GM12878 (cell line): ENCODE measurements at regions not wholly inside any gene's neighbourhood (a gene's known extent, or its start where the extent isn't known, plus 50 kb on each side); places are given as distances from the start of the nearest gene placed in this dataset.

Source experiments
- ATAC-seq: fragments of 200-7000 bp; cut with Tn5 transposase; 3 replicates; pipeline ENCODE4 v1.9.1; 2020; ENCODE audit warnings: mild to moderate bottlenecking, moderate library complexity
- BruUV-seq: library from RNA; stranded (reverse); fragments of 400-500 nt; replicated peaks from 2 replicates; lab custom pipeline; 2021; lab: Mats Ljungman, UMichigan
- CTCF ChIA-PET: fragments of 300-600 bp; sonication (Branson Sonifier 250); formaldehyde crosslinking; extraction: SDS; loops from one replicate; lab custom pipeline; 2021; ENCODE audit warnings: inconsistent platforms; lab: Yijun Ruan, JAX
- POLR2A ChIA-PET: fragments of 350-600 bp; formaldehyde crosslinking; extraction: SDS; loops from one replicate; lab custom pipeline; 2021; ENCODE audit warnings: inconsistent platforms; lab: Charles Lee
- RAD21 ChIA-PET: fragments of 300-600 bp; sonication (Branson Sonifier 250); formaldehyde crosslinking; loops from one replicate; lab custom pipeline; 2023; ENCODE audit warnings: antibody characterized with exemption; ENCODE audit not compliant: unreplicated experiment; lab: Charles Lee
- SMC1A ChIA-PET: fragments of 300-600 bp; sonication (Branson Sonifier 250); formaldehyde crosslinking; loops from one replicate; lab custom pipeline; 2023; ENCODE audit not compliant: unreplicated experiment, uncharacterized antibody; lab: Charles Lee
- DNase-seq: peaks from one replicate; pipeline ENCODE4 v3.0.0-alpha.2; 2011; ENCODE audit warnings: low read depth, low spot score
- FAIRE-seq: peaks from 3 replicates; lab custom pipeline; 2011; peaks lifted over from hg19 to GRCh38; lab: Jason Lieb, UNC
- H2AFZ ChIP-seq: 2 replicates; pipeline ENCODE4 v1.6.0; 2011; ENCODE audit warnings: low read depth, low read length, control low read depth; ENCODE audit not compliant: control insufficient read depth
- H3K27ac ChIP-seq: 2 replicates; pipeline ENCODE4 v1.5.1; 2011; ENCODE audit warnings: control low read depth; ENCODE audit not compliant: control insufficient read depth, insufficient read depth
- H3K27me3 ChIP-seq, 2 experiments: replicated peaks in 1 of 2; 2 replicates each; pipeline versions ENCODE4 v1.6.0 to v1.6.1; 2011; ENCODE audit warnings: low read length in 1 of 2; ENCODE audit not compliant: control insufficient read depth in 2 of 2, insufficient read depth in 2 of 2
- H3K36me3 ChIP-seq, 2 experiments: 2 replicates each; pipeline ENCODE4 v1.5.1; 2011; ENCODE audit warnings: low read length in 1 of 2; ENCODE audit not compliant: control insufficient read depth in 2 of 2, insufficient read depth in 2 of 2
- H3K4me1 ChIP-seq: 2 replicates; pipeline ENCODE4 v1.6.1; 2011; ENCODE audit warnings: mild to moderate bottlenecking, low read length, moderate library complexity, mixed read lengths; ENCODE audit not compliant: control insufficient read depth, insufficient read depth
- H3K4me2 ChIP-seq: 2 replicates; pipeline ENCODE4 v1.6.0; 2011; ENCODE audit warnings: control low read depth; ENCODE audit not compliant: control insufficient read depth, insufficient read depth
- H3K4me3 ChIP-seq: fragments of 200-600 bp; sonication (generic); 2 replicates; pipeline ENCODE4 v1.5.1; 2016
- H3K79me2 ChIP-seq: 2 replicates; pipeline ENCODE4 v1.6.0; 2011; ENCODE audit warnings: low read length; ENCODE audit not compliant: control insufficient read depth, insufficient read depth
- H3K9ac ChIP-seq: 2 replicates; pipeline ENCODE4 v1.8.0; 2011; ENCODE audit warnings: low read length, control low read depth, mixed read lengths; ENCODE audit not compliant: control insufficient read depth, insufficient read depth
- H3K9me3 ChIP-seq: replicated peaks from 3 replicates; pipeline ENCODE4 v1.5.1; 2011; ENCODE audit warnings: mild to moderate bottlenecking, low read length; ENCODE audit not compliant: control insufficient read depth, insufficient read depth
- H4K20me1 ChIP-seq: 2 replicates; pipeline ENCODE4 v1.6.0; 2011; ENCODE audit not compliant: control insufficient read depth, insufficient read depth
- BCL11A ChIP-seq: IDR thresholded peaks from 2 replicates; pipeline ENCODE4 v1.6.1; 2011; ENCODE audit warnings: low read depth, low read length
- FOS ChIP-seq: IDR thresholded peaks from 3 replicates; pipeline ENCODE4 v1.6.1; 2011; ENCODE audit warnings: borderline replicate concordance; ENCODE audit not compliant: insufficient read length; ENCODE audit errors: extremely low read depth
- GABPA ChIP-seq: IDR thresholded peaks from 2 replicates; pipeline ENCODE4 v1.6.1; 2014; ENCODE audit warnings: antibody characterized with exemption, low read depth, mild to moderate bottlenecking, inconsistent platforms
- HCFC1 ChIP-seq: fragments of 150-350 bp; IDR thresholded peaks from 2 replicates; pipeline ENCODE4 v1.6.1; 2014; ENCODE audit warnings: low read length
- JUND ChIP-seq: IDR thresholded peaks from 2 replicates; pipeline ENCODE4 v1.6.1; 2012; ENCODE audit warnings: low read depth, mild to moderate bottlenecking, low read length, improper control_type of control experiment, moderate library complexity
- MXI1 ChIP-seq: fragments of 150-350 bp; IDR thresholded peaks from 2 replicates; pipeline ENCODE4 v1.6.1; 2011; ENCODE audit warnings: low read depth, mild to moderate bottlenecking, inconsistent platforms, low read length, improper control_type of control experiment
- NFYB ChIP-seq: IDR thresholded peaks from 2 replicates; pipeline ENCODE4 v1.6.1; 2011; ENCODE audit warnings: low read depth, mild to moderate bottlenecking, low read length, improper control_type of control experiment, moderate library complexity; ENCODE audit not compliant: insufficient read depth
- PAX5 ChIP-seq: IDR thresholded peaks from 2 replicates; pipeline ENCODE4 v1.6.1; 2011; ENCODE audit warnings: low read depth, low read length, borderline replicate concordance
- POLR2AphosphoS5 ChIP-seq: IDR thresholded peaks from 2 replicates; pipeline ENCODE4 v1.6.1; 2011; ENCODE audit warnings: mild to moderate bottlenecking, low read length, inconsistent platforms
- TAF1 ChIP-seq: IDR thresholded peaks from 2 replicates; pipeline ENCODE4 v1.6.1; 2011; ENCODE audit warnings: mild to moderate bottlenecking, low read depth, low read length, borderline replicate concordance
- TARDBP ChIP-seq: IDR thresholded peaks from 2 replicates; pipeline ENCODE4 v1.6.1; 2016; ENCODE audit warnings: borderline replicate concordance
- ZNF24 ChIP-seq: fragments of 450-650 bp; IDR thresholded peaks from 2 replicates; pipeline ENCODE4 v1.6.1; 2017; ENCODE audit warnings: antibody characterized with exemption, mild to moderate bottlenecking
- WGBS: methylation state at CpG from one replicate; pipeline ENCODE4 v1.1.6; 2016; ENCODE audit warnings: low lambda C conversion rate; ENCODE audit not compliant: insufficient replicate concordance, insufficient coverage; ENCODE audit errors: missing lambda C conversion rate; 5-methylcytosine and 5-hydroxymethylcytosine counted together
- in situ Hi-C: fragments of 300-500 bp; cut with MboI; formaldehyde crosslinking; loops from 9 replicates; pipeline ENCODE4 v1.14.3; 2018; ENCODE audit warnings: mixed read lengths
- intact Hi-C: fragments of 100-400 bp; cut with micrococcal nuclease; formaldehyde crosslinking; loops from one replicate; pipeline ENCODE4 v1.14.2; 2022; ENCODE audit not compliant: unreplicated experiment
- TF ChIP-seq, protein P1 (sequence below): fragments of 450-650 bp; formaldehyde crosslinking; IDR thresholded peaks from 2 replicates; pipeline ENCODE4 v1.5.0; 2022; ENCODE audit warnings: mild to moderate bottlenecking, missing genetic modification characterization
- TF ChIP-seq, protein P2 (sequence below): fragments of 450-650 bp; IDR thresholded peaks from 2 replicates; pipeline ENCODE4 v1.6.1; 2017; ENCODE audit warnings: borderline replicate concordance

DNA sequence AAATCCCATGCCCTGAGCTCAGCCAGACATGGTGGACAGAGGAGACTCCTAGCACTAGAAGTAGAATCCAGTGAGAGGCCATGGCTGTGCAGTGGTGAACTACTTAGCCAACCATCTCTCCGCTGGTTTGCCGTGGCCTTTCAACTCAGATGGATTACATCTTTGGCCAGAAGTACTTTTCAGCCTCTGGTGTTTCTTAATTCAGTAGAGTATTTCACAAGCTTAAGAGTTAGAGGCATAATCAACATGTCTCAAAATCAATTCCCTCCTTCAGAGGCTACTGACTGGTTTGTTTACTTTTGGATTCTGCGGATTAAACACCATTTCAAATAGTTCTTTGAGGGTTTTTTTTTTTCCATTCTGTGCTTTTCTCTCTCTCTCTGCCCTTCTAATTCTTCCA is 91.1 kb upstream of the PGRMC2 start:
- Histone ChIP-seq H3K27ac (no peak overlapping the region), H3K9ac (no peak overlapping the region), H3K79me2 (no peaks in the 10 kb centered on the region), H3K27me3 (no peaks in the 10 kb centered on the region), H2AFZ (no peak overlapping the region), H3K4me2 (no peak overlapping the region), H4K20me1 (no peaks in the 10 kb centered on the region), H3K9me3 (no peaks in the 10 kb centered on the region; the same call in 2 of the 3 replicates), H3K4me3 (no peak overlapping the region), H3K4me1 (no peaks in the 10 kb centered on the region), H3K36me3 (no peaks in the 10 kb centered on the region)
- FAIRE-seq (no peak), DNase-seq (no peak), ATAC-seq (no peak)
- in situ Hi-C loops (no loop called here), intact Hi-C loops (loop anchor here (5.0 kb wide), 1 partner anchor 186 kb away; no protein-coding TSS in a partner anchor)
- WGBS: 93% methylated on average over 3 of the region's 3 CpGs
- BruUV-seq: no TSS peak
- ChIA-PET RAD21 (interaction anchor here (1.2 kb wide), 1 partner anchor 187 kb away, joined by 3 read pairs; no protein-coding TSS in a partner anchor), SMC1A (interaction anchor here (0.6 to 1.1 kb wide), 3 partner anchors 75 to 321 kb away, joined by 3 to 4 read pairs (median 3); no protein-coding TSS in a partner anchor), CTCF (interaction anchor here (0.9 to 2.6 kb wide), 3 partner anchors 76 to 186 kb away, joined by 3 to 8 read pairs (median 7); no protein-coding TSS in a partner anchor), POLR2A (no interaction called here)
- TF ChIP-seq, protein P1, sequence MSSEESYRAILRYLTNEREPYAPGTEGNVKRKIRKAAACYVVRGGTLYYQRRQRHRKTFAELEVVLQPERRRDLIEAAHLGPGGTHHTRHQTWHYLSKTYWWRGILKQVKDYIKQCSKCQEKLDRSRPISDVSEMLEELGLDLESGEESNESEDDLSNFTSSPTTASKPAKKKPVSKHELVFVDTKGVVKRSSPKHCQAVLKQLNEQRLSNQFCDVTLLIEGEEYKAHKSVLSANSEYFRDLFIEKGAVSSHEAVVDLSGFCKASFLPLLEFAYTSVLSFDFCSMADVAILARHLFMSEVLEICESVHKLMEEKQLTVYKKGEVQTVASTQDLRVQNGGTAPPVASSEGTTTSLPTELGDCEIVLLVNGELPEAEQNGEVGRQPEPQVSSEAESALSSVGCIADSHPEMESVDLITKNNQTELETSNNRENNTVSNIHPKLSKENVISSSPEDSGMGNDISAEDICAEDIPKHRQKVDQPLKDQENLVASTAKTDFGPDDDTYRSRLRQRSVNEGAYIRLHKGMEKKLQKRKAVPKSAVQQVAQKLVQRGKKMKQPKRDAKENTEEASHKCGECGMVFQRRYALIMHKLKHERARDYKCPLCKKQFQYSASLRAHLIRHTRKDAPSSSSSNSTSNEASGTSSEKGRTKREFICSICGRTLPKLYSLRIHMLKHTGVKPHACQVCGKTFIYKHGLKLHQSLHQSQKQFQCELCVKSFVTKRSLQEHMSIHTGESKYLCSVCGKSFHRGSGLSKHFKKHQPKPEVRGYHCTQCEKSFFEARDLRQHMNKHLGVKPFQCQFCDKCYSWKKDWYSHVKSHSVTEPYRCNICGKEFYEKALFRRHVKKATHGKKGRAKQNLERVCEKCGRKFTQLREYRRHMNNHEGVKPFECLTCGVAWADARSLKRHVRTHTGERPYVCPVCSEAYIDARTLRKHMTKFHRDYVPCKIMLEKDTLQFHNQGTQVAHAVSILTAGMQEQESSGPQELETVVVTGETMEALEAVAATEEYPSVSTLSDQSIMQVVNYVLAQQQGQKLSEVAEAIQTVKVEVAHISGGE (CRISPR knock-in tag): no peak
- TF ChIP-seq NFYB: no peak

DNA sequence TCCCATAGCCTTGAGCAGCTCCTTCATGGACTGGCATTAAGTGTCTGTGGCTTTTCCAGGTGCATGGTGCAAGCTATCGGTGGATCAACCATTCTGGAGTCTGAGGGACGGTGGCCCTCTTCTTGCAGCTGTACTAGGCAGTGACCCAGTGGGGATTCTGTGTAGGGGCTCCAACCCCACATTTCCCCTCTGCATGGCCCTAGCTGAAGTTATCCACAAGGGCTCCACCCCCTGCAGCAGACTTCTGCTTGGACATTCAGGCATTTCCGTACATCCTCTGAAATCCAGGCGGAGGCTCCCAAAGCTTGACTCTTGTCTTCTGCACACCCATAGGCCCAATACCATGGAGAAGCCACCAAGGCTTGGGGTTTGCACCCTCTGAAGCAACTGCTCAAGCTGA is 89.3 kb upstream of the PGRMC2 start:
- SMC1A ChIA-PET: interaction anchor here (0.8 kb wide), 1 partner anchor 185 kb away, joined by 3 read pairs; no protein-coding TSS in a partner anchor
- in situ Hi-C loops: no loop called here
- Histone ChIP-seq H3K9ac (no peak overlapping the region), H3K4me2 (no peak overlapping the region), H3K27me3 (no peaks in the 10 kb centered on the region), H3K27ac (no peak overlapping the region), H3K4me1 (no peaks in the 10 kb centered on the region), H3K4me3 (no peak overlapping the region), H2AFZ (no peak overlapping the region), H3K36me3 (no peaks in the 10 kb centered on the region), H3K9me3 (no peaks in the 10 kb centered on the region; the same call in 2 of the 3 replicates), H4K20me1 (no peaks in the 10 kb centered on the region), H3K79me2 (no peaks in the 10 kb centered on the region)
- CTCF ChIA-PET: no interaction called here
- intact Hi-C loops: loop anchor here (5.0 kb wide), 1 partner anchor 185 kb away; no protein-coding TSS in a partner anchor
- FAIRE-seq (no peak), DNase-seq (no peak), ATAC-seq (no peak)
- POLR2A ChIA-PET: no interaction called here
- RAD21 ChIA-PET: no interaction called here
- WGBS: 89% methylated on average over 4 of the region's 4 CpGs
- no TSS peak for BruUV-seq
- TF ChIP-seq FOS (no peak), HCFC1 (no peak), BCL11A (no peak), POLR2AphosphoS5 (no peak), ZNF24 (no peak), TARDBP (no peak), JUND (no peak), GABPA (no peak), MXI1 (no peak), PAX5 (no peak), TAF1 (no peak)
- TF ChIP-seq, protein P2, sequence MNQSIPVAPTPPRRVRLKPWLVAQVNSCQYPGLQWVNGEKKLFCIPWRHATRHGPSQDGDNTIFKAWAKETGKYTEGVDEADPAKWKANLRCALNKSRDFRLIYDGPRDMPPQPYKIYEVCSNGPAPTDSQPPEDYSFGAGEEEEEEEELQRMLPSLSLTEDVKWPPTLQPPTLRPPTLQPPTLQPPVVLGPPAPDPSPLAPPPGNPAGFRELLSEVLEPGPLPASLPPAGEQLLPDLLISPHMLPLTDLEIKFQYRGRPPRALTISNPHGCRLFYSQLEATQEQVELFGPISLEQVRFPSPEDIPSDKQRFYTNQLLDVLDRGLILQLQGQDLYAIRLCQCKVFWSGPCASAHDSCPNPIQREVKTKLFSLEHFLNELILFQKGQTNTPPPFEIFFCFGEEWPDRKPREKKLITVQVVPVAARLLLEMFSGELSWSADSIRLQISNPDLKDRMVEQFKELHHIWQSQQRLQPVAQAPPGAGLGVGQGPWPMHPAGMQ: no peak
